ENCODE measurements at regions not wholly inside any gene's neighbourhood (a gene's known extent, or its start where the extent isn't known, plus 50 kb on each side); places are given as distances from the start of the nearest gene placed in this dataset.
A peak's percentile ranks its signal among the peaks of the same experiment; 100 is the strongest.
"Not testable (repeated sequence)": the region's sequence is repeated elsewhere in the genome, so short reads cannot be mapped to it uniquely, and the experiment has no call there.

- not testable (repeated sequence) for DNase-seq (ENCODE audit: low read depth)
These were observed 303.5 kb downstream of the BCL2L11 start for GRCh38 chr2:111424176-111424575.

- DNase-seq (ENCODE audit: low read depth) = not testable (repeated sequence)
These were observed 304.2 kb downstream of the BCL2L11 start for GRCh38 chr2:111424851-111425309.

- DNase-seq (ENCODE audit: low read depth) = not testable (repeated sequence)
These were observed 305.1 kb downstream of the BCL2L11 start for GRCh38 chr2:111425789-111426201.

DNA sequence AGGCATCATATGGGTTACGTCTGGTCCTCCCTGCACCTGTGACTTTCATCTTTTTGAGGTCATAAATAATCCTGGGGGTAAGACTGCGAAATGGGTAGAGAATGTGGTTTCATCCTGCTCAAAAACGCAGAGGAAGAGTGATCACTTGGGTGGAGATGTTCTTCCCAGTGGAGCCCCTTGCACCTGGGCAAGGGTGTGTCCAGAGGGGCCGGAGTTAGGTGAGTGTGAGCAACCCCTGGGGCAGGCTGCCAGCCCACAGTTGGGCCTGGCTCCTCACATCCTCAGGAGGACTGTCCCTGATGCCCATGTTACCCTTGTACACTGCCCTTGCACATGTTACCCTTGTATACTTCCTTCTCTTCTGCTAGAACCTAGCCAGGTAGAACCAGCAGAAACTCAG is 306.6 kb downstream of the BCL2L11 start:
- DNase-seq (ENCODE audit: low read depth) = not testable (repeated sequence)

DNA sequence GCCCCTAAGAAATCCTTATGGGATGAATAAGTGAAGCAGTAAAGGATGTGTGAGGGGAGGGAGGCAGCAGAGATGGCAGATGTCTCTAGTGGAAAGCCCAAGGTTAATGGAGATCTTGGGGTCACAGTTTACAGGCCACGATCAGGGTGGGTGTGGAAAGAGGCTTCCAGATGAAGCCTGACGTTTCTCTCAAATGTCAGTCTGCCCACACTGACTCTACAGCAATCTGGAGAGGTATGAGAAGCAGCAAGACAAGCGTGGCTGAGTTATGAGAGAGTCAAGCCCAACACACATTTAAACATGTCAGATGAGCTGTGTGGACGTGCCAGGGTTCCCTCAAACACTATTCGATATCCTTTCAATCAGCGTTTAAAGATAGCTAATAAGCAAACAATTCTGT is 308.2 kb downstream of the BCL2L11 start:
- not testable (repeated sequence) for DNase-seq (ENCODE audit: low read depth)

GRCh38 chr2:111429353-111429752 is 308.6 kb downstream of the BCL2L11 start:
- DNase-seq (ENCODE audit: low read depth) = not testable (repeated sequence)

GRCh38 chr2:111430817-111431661 is 310.3 kb downstream of the BCL2L11 start:
- DNase-seq (ENCODE audit: low read depth) = not testable (repeated sequence)

DNA sequence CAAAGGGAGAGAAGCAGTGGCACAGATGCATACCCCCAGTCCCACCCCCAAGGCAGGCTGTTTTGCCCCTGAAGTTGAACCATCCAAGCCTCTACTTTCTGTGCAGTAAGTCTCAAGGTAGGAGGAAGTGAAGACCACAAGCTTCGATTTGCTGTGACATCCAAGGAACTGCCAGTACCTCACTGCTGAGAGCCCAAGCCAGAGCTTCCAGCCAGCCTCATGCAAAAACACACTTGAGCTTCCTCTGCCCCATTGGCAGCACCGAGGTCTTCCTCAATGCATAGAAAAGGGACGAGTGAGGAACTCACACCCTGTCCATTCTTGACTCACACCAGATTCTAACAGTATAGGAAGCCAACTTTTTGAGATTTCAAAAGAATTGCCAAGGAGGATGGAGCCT is 311.7 kb downstream of the BCL2L11 start:
- DNase-seq (ENCODE audit: low read depth) = not testable (repeated sequence)

- not testable (repeated sequence) for DNase-seq (ENCODE audit: low read depth)
These were observed 312.3 kb downstream of the BCL2L11 start for GRCh38 chr2:111432916-111433499.

GRCh38 chr2:111433892-111434607 is 313.3 kb downstream of the BCL2L11 start:
- DNase-seq (ENCODE audit: low read depth) = peak; percentile 91

- not testable (repeated sequence) for DNase-seq (ENCODE audit: low read depth)
These were observed 313.9 kb downstream of the BCL2L11 start for GRCh38 chr2:111434608-111434939.

DNA sequence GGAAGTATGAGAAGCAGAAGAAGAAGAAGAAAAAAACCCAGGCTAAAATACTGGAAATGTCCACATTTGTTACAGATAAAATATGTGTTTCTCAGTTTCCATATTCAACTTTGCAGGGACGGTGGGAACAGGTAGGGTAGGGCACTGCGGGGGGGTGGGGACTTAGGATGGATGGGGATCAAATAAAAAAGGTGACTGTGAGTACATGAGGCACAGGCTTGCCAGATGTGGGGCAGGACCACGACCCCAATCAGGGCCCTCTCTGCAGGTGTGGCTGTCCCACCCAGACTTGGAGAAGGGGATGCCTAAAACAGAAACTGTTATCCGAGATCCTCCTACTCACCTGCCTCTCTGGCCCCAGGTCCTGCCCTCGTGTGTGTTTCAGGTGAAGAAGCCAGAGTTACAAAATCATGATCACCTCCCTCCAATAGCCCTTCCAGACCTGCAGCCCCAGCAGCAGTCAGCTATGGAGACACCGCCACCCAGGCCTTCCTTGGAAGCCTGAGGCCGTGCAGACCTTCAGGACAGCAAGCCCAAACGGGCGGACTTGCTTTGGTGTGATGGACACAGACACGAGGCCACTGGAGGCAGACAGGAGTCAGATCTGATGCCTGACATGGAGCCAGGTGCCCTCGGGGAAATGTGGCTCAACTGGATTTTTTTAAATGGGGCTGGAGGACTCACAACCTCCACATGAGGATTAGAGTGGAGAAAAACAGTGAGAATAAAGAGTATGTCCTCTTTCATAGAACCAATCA is 315.0 kb downstream of the BCL2L11 start:
- DNase-seq (ENCODE audit: low read depth) = not testable (repeated sequence)

DNA sequence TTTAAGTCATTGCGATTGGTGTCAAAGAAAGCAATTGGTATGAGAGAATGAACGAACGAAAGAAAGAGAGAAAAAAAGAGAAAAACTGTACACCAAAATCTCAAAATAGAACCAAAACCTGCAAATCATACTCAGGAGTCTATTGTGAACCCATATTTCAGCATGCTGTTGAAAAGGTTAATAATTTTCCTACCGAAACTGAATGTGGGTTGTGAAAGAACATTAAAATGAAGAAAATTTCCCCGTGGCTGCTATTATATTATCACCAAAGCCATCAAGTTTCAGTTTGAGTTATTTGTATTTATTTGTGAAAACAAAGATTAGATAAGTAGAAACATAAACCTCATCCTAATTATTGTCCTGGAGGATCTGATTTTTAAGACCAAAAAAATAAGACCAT is 315.7 kb downstream of the BCL2L11 start:
- DNase-seq (ENCODE audit: low read depth) = not testable (repeated sequence)

GRCh38 chr2:111437288-111437990 is 316.7 kb downstream of the BCL2L11 start:
- DNase-seq (ENCODE audit: low read depth) = not testable (repeated sequence)

DNA sequence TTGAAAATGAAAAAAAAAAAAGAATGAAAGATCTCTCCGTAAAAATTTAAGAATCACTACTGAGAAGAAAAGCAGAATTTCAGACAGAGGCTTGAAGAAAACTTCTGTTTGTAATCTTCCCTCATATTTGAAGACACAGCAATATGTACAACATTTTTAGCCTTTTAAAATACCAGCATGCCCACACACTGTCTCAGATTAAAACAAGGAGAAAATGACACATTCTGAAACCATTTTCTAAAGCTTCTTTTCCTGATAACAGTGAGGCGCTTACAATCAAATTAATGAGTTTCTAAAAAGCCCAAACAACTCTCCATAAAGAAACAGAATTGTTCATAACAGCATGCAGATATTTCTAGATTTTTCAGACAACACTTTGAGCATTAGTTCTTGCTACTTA is 317.4 kb downstream of the BCL2L11 start:
- DNase-seq (ENCODE audit: low read depth) = not testable (repeated sequence)

DNA sequence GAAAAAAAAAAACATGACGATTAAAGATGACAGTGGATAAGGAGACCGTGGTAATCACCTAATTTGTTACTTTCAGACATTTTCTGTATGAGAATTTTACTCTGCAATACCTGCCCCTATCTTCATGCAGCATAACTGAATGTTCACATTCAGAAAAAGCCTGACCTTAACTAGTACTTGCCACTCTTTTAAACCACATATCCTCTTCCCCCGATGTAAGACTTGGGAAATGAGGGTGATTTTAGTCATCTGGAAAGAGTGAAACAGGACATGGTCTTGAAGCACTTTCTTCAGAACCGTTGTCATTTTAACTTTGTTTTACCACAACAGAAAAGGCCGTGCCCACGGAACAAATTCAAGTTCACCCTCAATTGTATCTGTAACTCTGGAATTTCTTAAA is 318.5 kb downstream of the BCL2L11 start:
- DNase-seq (ENCODE audit: low read depth) = not testable (repeated sequence)

GRCh38 chr2:111441614-111442013 is 320.9 kb downstream of the BCL2L11 start:
- not testable (repeated sequence) for DNase-seq (ENCODE audit: low read depth)

GRCh38 chr2:111442767-111443454 is 322.2 kb downstream of the BCL2L11 start:
- DNase-seq (ENCODE audit: low read depth) = not testable (repeated sequence)

GRCh38 chr2:111444516-111444915 is 323.8 kb downstream of the BCL2L11 start:
- not testable (repeated sequence) for DNase-seq (ENCODE audit: low read depth)

- DNase-seq (ENCODE audit: low read depth) = not testable (repeated sequence)
These were observed 324.6 kb downstream of the BCL2L11 start for GRCh38 chr2:111445191-111445929.
